B cell (primary cell): ENCODE measurements at regions not wholly inside any gene's neighbourhood (a gene's known extent, or its start where the extent isn't known, plus 50 kb on each side); places are given as distances from the start of the nearest gene placed in this dataset.

Experiments
- ATAC-seq: fragments of 200-7000 bp; cut with Tn5 transposase; one replicate; pipeline ENCODE4 v1.10.0; 2021; ENCODE audit warnings: low read depth, mild to moderate bottlenecking, moderate number of reproducible peaks, moderate library complexity
- CTCF ChIA-PET: fragments of 350-600 bp; sonication (Branson Sonifier 250); formaldehyde crosslinking; loops from one replicate; lab custom pipeline; 2021; ENCODE audit warnings: antibody characterized with exemption, inconsistent platforms; lab: Charles Lee
- POLR2A ChIA-PET: fragments of 350-600 bp; sonication (Branson Sonifier 250); formaldehyde crosslinking; loops from one replicate; lab custom pipeline; 2021; ENCODE audit warnings: antibody characterized with exemption; lab: Charles Lee
- DNase-seq: peaks from one replicate; pipeline ENCODE4 v3.0.0; 2013
- H2AFZ ChIP-seq: 2 replicates; pipeline ENCODE4 v1.6.1; 2012; ENCODE audit warnings: mild to moderate bottlenecking, low read depth, low read length; ENCODE audit not compliant: insufficient read depth, poor library complexity, severe bottlenecking
- H3K27ac ChIP-seq, 2 donors: 1 replicate in 1 of 2; 2 replicates in 1 of 2; pipeline ENCODE4 v1.5.1; 2012 to 2013; ENCODE audit warnings: low read length in 2 of 2, mild to moderate bottlenecking in 2 of 2, moderate library complexity in 1 of 2
- H3K27me3 ChIP-seq, 4 experiments: fragments of 200-600 bp in 1 of 4; sonication (generic) in 1 of 4; replicated peaks in 1 of 4; 1 replicate in 2 of 4; 2 replicates in 2 of 4; pipeline versions ENCODE4 v1.6.1 to v1.7.0; 2013 to 2016; ENCODE audit warnings: low read length in 3 of 4, mild to moderate bottlenecking in 2 of 4, mixed read lengths in 1 of 4, moderate library complexity in 1 of 4; ENCODE audit not compliant: insufficient read depth in 4 of 4, control insufficient read depth in 3 of 4; ENCODE audit errors: control extremely low read depth in 1 of 4
- H3K36me3 ChIP-seq, 2 experiments: replicated peaks in 1 of 2; 1 replicate in 1 of 2; 2 replicates in 1 of 2; pipeline versions ENCODE4 v1.6.1 to v1.7.1; 2013; ENCODE audit warnings: low read length in 1 of 2; ENCODE audit not compliant: insufficient read depth in 2 of 2, control insufficient read depth in 1 of 2; ENCODE audit errors: control extremely low read depth in 1 of 2, extremely low read depth in 1 of 2
- H3K4me1 ChIP-seq, 2 donors: fragments of 200-600 bp in 1 of 2; sonication (generic) in 1 of 2; 1 replicate in 1 of 2; 2 replicates in 1 of 2; pipeline versions ENCODE4 v1.5.1 to v1.6.1; 2013 to 2017; ENCODE audit warnings: low read length in 2 of 2; ENCODE audit not compliant: control insufficient read depth in 2 of 2, insufficient read depth in 2 of 2
- H3K4me2 ChIP-seq: replicated peaks from 2 replicates; pipeline ENCODE3; 2012; ENCODE audit warnings: mild to moderate bottlenecking, low read depth, low read length; ENCODE audit not compliant: poor library complexity, severe bottlenecking
- H3K4me3 ChIP-seq, 5 experiments: fragments of 200-600 bp in 1 of 5; sonication (generic) in 1 of 5; 1 replicate in 3 of 5; 2 replicates in 2 of 5; pipeline versions ENCODE4 v1.5.1 to v1.7.0; 2011 to 2016; ENCODE audit warnings: low read length in 4 of 5, mild to moderate bottlenecking in 4 of 5, low read depth in 2 of 5, control low read depth in 1 of 5, moderate library complexity in 1 of 5; ENCODE audit not compliant: insufficient read depth in 1 of 5; ENCODE audit errors: control extremely low read depth in 1 of 5, extremely low read depth in 1 of 5
- H3K79me2 ChIP-seq: fragments of 200-600 bp; sonication (generic); one replicate; pipeline ENCODE4 v1.6.0; 2016; ENCODE audit warnings: low read length; ENCODE audit not compliant: control insufficient read depth, insufficient read depth
- H3K9ac ChIP-seq: fragments of 200-600 bp; sonication (generic); 2 replicates; pipeline ENCODE4 v1.6.1; 2017; ENCODE audit warnings: mild to moderate bottlenecking, low read length, moderate library complexity
- H3K9me3 ChIP-seq, 3 donors: one replicate each; pipeline versions ENCODE4 v1.6.1 to v1.7.1; 2013; ENCODE audit warnings: low read length in 2 of 3; ENCODE audit not compliant: control insufficient read depth in 2 of 3, insufficient read depth in 1 of 3; ENCODE audit errors: control extremely low read depth in 1 of 3
- H4K20me1 ChIP-seq: 2 replicates; pipeline ENCODE4 v1.6.0; 2012; ENCODE audit warnings: mild to moderate bottlenecking, low read length; ENCODE audit not compliant: insufficient read depth, control insufficient read depth, poor library complexity, severe bottlenecking
- H3K27ac Mint-ChIP-seq: one replicate; pipeline ENCODE4 v1.8.0; 2021; ENCODE audit warnings: mixed read lengths
- H3K27me3 Mint-ChIP-seq: one replicate; pipeline ENCODE4 v1.8.0; 2021; ENCODE audit warnings: mixed read lengths
- H3K4me1 Mint-ChIP-seq: one replicate; pipeline ENCODE4 v1.8.0; 2021; ENCODE audit warnings: mixed read lengths
- H3K4me3 Mint-ChIP-seq: one replicate; pipeline ENCODE4 v1.8.0; 2021; ENCODE audit warnings: mixed read lengths
- H3K9me3 Mint-ChIP-seq: one replicate; pipeline ENCODE4 v1.8.0; 2022; ENCODE audit warnings: mixed read lengths; ENCODE audit not compliant: insufficient read depth
- EZH2 ChIP-seq: IDR thresholded peaks from 2 replicates; pipeline ENCODE4 v1.6.1; 2012; ENCODE audit warnings: borderline replicate concordance, low read depth, mild to moderate bottlenecking, moderate library complexity, low read length; ENCODE audit not compliant: insufficient read depth, poor library complexity, severe bottlenecking
- WGBS: methylation state at CpG from one replicate; pipeline ENCODE4 v1.1.5; 2013; ENCODE audit warnings: missing lambda C conversion rate; ENCODE audit not compliant: insufficient coverage; 5-methylcytosine and 5-hydroxymethylcytosine counted together
- intact Hi-C: fragments of 100-400 bp; cut with micrococcal nuclease; formaldehyde crosslinking; loops from one replicate; pipeline ENCODE4 v1.10.0; 2022
- TF ChIP-seq, protein P1 (sequence below): fragments of 200-600 bp; IDR thresholded peaks from one replicate; pipeline ENCODE4 v1.8.0; 2022; ENCODE audit warnings: antibody characterized with exemption, mild to moderate bottlenecking

DNA sequence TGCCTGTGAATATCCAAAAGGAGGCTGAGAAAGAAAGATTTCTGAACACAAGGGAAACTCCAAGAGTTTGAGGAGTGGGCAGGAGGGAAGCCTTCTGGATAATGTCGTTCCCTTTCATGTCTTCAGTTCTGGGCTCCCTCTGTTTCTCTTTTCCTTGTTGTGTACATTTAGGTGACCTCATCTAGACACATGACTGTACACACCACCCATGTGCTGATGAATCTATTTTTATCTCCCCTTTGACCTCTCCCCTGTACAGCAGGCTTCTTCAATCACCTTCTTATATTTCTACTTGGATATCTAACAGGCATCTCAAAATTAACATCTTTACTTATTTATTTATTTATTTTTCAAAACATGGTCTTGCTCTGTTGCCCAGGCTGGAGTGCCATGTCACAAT lies 363.1 kb downstream of the GATA3 start:
- Histone ChIP-seq H3K36me3 (no peaks in the 10 kb centered on the region), H3K4me1 (no peaks in the 10 kb centered on the region), H3K27me3 (no peaks in the 10 kb centered on the region), H4K20me1 (no peaks in the 10 kb centered on the region), H3K9me3 (no peaks in the 10 kb centered on the region), H3K4me2 (no peak overlapping the region), H3K9ac (no peak overlapping the region), H3K4me3 (no peak overlapping the region), H3K79me2 (no peaks in the 10 kb centered on the region), H2AFZ (no peak overlapping the region), H3K27ac (no peak overlapping the region)
- Mint-ChIP-seq H3K4me1 (no peaks in the 10 kb centered on the region), H3K27me3 (no peaks in the 10 kb centered on the region), H3K27ac (no peak overlapping the region), H3K9me3 (peaks cover 8% of the 10 kb centered on the region), H3K4me3 (no peak overlapping the region)
- intact Hi-C loops = no loop called here
- WGBS = 100% methylated on average over 1 of the region's 1 CpG
- DNase-seq = no peak
- POLR2A ChIA-PET = no interaction called here
- TF ChIP-seq, protein P1, sequence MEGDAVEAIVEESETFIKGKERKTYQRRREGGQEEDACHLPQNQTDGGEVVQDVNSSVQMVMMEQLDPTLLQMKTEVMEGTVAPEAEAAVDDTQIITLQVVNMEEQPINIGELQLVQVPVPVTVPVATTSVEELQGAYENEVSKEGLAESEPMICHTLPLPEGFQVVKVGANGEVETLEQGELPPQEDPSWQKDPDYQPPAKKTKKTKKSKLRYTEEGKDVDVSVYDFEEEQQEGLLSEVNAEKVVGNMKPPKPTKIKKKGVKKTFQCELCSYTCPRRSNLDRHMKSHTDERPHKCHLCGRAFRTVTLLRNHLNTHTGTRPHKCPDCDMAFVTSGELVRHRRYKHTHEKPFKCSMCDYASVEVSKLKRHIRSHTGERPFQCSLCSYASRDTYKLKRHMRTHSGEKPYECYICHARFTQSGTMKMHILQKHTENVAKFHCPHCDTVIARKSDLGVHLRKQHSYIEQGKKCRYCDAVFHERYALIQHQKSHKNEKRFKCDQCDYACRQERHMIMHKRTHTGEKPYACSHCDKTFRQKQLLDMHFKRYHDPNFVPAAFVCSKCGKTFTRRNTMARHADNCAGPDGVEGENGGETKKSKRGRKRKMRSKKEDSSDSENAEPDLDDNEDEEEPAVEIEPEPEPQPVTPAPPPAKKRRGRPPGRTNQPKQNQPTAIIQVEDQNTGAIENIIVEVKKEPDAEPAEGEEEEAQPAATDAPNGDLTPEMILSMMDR = no peak
- no peak for ATAC-seq
- CTCF ChIA-PET = no interaction called here

DNA sequence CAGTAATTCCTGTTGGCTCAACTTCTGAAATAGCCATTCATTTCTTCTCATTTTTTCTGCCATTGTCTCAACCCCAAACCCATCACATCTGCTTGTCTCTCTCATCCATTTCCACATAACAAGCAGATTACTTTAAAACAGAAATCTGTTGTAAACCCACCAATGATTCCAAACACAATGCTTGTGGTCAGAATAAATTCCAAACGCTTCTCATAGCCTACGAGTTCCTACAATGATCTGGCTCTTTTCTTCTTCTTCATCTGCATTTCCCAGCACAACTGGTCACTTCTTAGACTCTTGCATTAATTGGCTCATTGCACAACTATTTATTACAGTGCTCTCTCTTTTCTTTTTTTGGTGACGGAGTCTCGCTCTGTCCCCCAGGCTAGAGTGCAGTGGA lies 364.1 kb downstream of the GATA3 start:
- Histone ChIP-seq H2AFZ (no peak overlapping the region), H3K79me2 (no peaks in the 10 kb centered on the region), H3K9me3 (peaks cover 0 to 3% (median 0%) of the 10 kb centered on the region in 3 donors), H3K27ac (no peak overlapping the region), H3K36me3 (no peaks in the 10 kb centered on the region), H3K9ac (no peak overlapping the region), H4K20me1 (no peaks in the 10 kb centered on the region), H3K4me3 (no peak overlapping the region), H3K27me3 (no peaks in the 10 kb centered on the region), H3K4me1 (no peaks in the 10 kb centered on the region), H3K4me2 (no peak overlapping the region)
- Mint-ChIP-seq H3K9me3 (peaks cover 8% of the 10 kb centered on the region), H3K4me3 (no peak overlapping the region), H3K27me3 (no peaks in the 10 kb centered on the region), H3K4me1 (no peaks in the 10 kb centered on the region), H3K27ac (no peak overlapping the region)
- ChIA-PET CTCF (no interaction called here), POLR2A (no interaction called here)
- no peak for TF ChIP-seq EZH2
- TF ChIP-seq, protein P1 = no peak
- DNase-seq (no peak), ATAC-seq (no peak)
- intact Hi-C loops = no loop called here
- 90% methylated on average over 2 of the region's 4 CpGs for WGBS
